ENCODE measurements at regions not wholly inside any gene's neighbourhood (a gene's known extent, or its start where the extent isn't known, plus 50 kb on each side); places are given as distances from the start of the nearest gene placed in this dataset.
A peak's percentile ranks its signal among the peaks of the same experiment; 100 is the strongest.

DNA sequence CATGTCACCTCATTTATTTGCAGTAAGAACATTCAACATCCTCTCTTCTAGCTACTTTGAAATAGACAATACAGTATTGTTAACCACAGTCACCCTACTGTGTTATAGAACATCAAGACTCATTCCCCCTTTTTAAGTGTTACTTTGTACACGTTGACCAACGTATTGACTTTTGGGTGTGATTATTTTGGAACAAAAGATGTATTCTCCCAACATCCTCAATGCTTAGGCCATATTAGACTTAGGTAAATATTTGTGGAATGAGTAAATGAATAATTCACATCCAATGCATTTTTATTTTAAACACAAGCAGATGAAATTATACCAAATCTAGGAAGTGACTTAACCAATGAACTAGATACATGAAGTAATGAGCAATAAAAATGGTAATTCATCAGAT is 296.6 kb downstream of the CHRM3 start:
- DNase-seq = no peak

GRCh38 chr1:239686386-239686785 is 300.0 kb downstream of the CHRM3 start:
- DNase-seq = no peak

DNA sequence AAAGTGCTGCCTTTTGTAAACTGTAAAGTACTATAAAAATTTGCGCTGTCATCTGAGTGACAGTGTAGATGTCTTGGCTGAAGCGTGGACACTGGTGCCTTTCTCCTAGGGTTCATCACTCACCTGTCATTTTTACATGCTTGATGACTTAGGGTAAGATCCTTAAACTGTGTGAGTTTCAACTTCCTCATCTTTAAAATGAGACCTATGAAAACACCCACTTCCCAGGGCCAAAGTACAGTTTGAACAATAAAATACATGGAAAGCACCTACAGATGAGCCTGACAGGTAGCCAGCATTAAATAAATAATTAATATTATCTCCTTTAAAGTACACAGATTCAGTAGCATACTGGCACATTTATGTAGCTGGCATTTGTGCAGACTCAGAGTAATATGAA is 309.9 kb downstream of the CHRM3 start:
- DNase-seq = no peak

DNA sequence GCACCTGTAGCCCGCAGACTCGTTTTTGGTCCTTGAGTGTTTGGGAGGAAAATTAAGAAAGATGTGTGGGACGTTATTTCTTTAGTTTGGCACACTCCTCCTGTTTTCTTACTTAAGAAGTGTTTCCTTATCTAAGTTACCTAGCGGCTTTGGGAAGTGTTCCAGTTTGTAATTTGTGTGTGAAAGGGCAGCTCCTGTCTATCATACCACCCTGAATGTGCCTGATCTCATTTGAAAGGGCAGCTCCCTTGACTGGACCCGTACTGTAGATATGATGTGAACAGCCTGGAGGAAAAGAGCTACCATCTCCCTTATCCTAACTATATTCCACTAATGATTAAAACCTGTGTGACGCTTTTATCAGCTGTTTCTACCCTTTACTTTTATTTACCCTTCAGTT is 314.3 kb downstream of the CHRM3 start:
- no peak for DNase-seq

- no peak for DNase-seq
These were observed 316.7 kb downstream of the CHRM3 start for GRCh38 chr1:239703075-239703474.

- DNase-seq = no peak
These were observed 320.0 kb downstream of the CHRM3 start for GRCh38 chr1:239706245-239706892.

DNA sequence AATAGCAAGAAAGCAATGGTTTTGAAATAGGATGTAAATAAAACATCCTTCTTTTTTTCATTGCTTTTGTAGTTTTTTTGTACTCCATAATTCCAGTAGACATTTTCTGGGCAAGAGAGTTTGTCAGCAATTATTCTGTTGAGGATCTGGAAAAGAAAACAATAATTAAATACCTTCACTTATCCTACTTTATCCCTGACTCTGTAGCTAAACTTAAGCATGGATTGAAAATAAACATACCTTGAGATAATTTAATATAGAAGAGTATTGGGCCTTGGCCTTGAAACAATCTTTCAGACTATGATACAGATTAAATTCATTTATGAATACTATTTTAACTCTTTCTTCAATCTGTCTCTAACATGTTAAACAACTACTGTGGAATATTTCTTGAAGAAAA is 321.2 kb downstream of the CHRM3 start:
- DNase-seq = no peak

- no peak for DNase-seq
These were observed 322.3 kb downstream of the CHRM3 start for GRCh38 chr1:239708622-239709021.

GRCh38 chr1:239711768-239712167 is 325.4 kb downstream of the CHRM3 start:
- DNase-seq = no peak

DNA sequence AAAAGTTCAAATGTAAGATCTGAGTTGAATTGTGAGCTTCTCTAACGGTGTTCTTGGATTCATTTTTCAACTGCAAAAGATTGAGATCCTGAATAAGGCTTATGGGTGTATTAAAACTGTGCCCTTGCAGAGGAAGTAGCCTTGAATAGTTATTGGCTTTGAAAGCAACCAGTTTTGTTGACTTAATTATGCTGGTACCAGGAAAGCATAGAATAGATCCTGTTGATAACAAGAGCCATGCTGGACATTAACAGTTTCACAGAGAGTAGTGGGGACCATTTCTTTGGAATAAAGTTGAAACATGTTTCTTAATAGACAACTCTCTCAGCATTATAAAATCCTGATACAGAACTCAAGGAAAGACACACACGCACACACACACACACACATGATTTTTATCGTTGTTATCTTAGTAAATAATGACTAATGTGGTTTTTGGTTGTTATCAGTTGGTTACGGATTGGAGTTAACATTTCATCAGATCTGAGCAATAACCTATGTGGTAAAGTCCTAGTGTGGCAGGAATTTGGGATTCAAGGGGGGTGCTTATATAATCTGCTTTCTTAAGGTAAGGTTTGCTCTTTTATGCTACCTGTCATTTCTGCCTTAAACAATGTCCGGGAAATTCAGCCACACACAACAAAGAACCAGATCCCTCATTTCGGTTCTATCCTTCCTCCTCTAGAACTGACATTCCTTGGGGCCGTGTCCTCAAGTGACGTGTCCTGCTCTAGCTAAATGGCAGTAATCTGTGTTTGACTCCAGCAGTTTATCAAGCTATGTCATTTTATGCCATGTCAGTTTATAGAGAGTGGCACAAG is 330.9 kb downstream of the CHRM3 start:
- no peak for DNase-seq

GRCh38 chr1:239717918-239718184 is 331.5 kb downstream of the CHRM3 start:
- DNase-seq = no peak

- DNase-seq = no peak
These were observed 332.2 kb downstream of the CHRM3 start for GRCh38 chr1:239718571-239718970.

- DNase-seq = no peak
These were observed 332.7 kb downstream of the CHRM3 start for GRCh38 chr1:239718997-239719628.

GRCh38 chr1:239719642-239720258 is 333.4 kb downstream of the CHRM3 start:
- DNase-seq = peak; percentile 20 to 50

- DNase-seq = no peak
These were observed 335.7 kb downstream of the CHRM3 start for GRCh38 chr1:239722035-239722434.

GRCh38 chr1:239723776-239724367 is 337.5 kb downstream of the CHRM3 start:
- no peak for DNase-seq

- DNase-seq = no peak
These were observed 339.0 kb downstream of the CHRM3 start for GRCh38 chr1:239725371-239725770.

DNA sequence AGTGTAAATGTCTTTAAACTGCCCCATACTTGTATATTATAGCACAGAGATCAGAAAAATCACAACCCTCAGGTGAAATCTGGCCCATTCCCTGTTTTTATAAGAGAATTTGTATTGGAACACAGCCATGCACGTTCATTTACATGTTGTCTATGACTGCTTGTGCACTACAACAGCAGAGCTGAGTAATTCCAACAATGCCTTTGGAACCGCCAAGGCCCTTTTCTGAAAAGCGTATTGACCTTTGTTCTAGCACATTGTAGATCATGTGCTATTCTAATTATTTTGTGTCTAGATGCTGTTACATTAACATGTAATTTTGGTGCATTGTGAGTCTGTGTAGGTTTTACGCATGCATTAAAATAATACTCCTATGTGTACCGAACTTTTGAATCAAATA is 339.6 kb downstream of the CHRM3 start:
- no peak for DNase-seq

DNA sequence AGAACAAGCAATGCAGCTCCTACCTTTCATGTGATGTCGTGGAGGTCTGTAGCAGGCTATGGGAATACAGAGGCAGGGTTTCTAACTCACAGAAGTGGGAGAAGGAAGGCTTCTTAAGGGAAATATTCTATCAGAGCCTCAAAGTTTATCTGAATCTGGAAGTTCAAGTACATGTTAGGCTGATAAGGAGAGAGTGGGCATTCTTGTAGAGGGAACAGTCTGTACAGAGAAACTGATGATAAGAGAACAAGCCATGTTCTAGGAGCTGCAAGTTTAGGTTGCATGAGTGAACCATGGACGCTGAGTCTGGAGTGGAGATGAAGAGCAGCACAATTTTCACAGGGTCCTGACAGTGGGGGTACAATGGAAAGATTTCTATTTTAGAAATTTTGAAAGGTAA is 344.0 kb downstream of the CHRM3 start:
- DNase-seq = no peak

DNA sequence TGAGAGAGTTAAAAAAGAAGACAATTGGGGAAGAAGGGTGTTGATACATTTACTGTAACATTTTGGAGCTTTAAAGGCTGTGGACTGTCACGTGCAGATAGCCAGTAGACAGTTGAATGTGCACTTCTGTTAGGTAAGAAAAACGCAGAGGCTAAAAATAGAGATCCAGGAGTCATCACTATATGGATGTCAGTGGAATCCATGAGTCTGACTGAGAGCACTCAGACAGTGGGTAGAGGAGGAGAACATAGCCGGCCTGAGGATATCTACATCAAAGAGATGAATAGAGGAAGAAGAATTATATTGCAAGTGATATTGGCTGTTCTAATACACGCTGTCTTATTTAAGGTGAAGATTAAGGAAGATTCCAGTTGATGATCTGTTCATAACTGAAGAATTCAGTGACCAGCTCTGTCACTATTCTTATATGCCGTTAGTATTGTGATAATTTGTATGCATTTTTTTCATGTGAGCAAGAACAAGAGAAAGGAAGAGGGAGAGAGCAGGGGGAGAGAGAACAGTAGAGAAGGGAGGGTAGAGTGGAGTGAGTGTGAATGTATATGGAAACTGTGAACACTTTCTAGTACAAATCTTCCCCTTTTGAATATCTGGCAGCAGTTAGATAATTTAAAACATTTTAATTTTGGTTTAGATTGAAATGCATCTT is 344.8 kb downstream of the CHRM3 start:
- DNase-seq = no peak

- no peak for DNase-seq
These were observed 346.4 kb downstream of the CHRM3 start for GRCh38 chr1:239732770-239733169.

DNA sequence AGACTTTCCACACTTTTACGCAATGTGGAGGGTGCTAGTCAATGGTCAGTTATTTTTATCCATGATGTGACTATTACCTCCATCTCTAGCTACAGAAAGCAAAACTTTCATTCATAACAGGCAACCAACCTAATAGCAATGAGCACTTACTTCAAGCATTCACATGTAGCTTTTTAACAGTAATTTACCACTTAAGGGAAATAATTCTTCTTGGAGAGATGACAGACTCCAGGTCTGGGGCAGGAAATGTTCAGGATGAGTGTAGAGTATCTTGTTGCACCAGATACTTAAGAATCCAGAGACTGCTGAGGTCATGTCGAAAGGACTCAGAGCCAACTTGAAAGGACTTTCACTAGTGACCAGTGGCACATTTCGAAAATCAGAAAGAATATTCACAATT is 347.6 kb downstream of the CHRM3 start:
- no peak for DNase-seq

DNA sequence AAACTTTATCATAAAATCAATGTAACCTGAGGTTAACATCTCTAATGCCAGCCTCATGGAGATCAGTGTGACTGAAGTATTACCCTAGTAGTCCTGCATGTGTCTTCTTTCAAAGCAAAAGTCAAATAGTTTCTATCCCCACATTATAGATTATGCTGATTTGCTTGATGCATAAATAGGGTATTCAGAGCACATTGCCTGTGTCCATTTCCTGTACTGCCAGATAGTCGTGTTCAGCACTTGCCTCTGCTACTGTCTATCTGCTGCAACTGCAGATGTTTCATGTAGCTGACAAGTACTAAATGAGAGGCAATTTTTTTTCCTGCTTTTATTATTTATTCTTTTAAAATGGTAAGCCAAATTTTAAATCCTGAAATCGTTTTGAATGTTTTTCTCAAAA is 348.7 kb downstream of the CHRM3 start:
- DNase-seq = no peak

Measured in stimulated activated CD4-positive, alpha-beta T cell treated with anti-CD3 and anti-CD28 coated beads, Interleukin-2, amount 100 ng/mL, for 24 hours (primary cell).